ENCODE measurements at regions not wholly inside any gene's neighbourhood (a gene's known extent, or its start where the extent isn't known, plus 50 kb on each side); places are given as distances from the start of the nearest gene placed in this dataset.

DNA sequence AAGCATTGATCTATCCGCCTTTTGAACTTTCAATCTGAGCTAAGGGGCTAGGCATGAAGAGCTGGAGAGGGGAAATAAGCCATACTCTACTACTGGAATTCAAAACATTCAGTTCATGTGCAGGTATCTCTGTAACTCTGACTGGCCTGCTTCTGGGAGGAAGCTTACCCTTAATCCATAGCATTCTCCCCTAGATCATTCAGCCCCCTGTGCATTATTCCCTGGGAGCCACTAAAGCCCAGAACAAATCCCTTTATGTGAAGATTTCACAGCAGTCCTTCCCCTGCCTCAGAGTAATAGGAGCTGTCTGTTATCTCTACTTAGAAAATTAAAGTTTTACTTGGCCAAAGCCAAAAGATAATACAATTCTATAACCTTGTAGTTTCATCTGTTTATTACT, 300.7 kb downstream of the SEC16B start:
- in situ Hi-C loops (cut with HindIII; ENCODE audit: extremely low pct_ligation_motif_present, low pct_unique_long_range_greater_than_20kb) (no loop called here), intact Hi-C loops (cut with micrococcal nuclease; ENCODE audit: unreplicated experiment) (no loop called here)
- Histone ChIP-seq H3K9ac (ENCODE audit: insufficient read depth, low read depth, low read length) (no peak overlapping the region), H2AFZ (ENCODE audit: low read length) (no peak overlapping the region), H3K36me3 (replicated peaks in 1 of 2; ENCODE audit: control insufficient read depth in 1 of 2, insufficient read depth in 2 of 2, low read length in 2 of 2) (no peaks in the 10 kb centered on the region), H3K27me3 (ENCODE audit: control insufficient read depth in 1 of 2, insufficient read depth in 2 of 2, low read length in 2 of 2) (no peaks in the 10 kb centered on the region), H3K9me3 (ENCODE audit: low read length) (no peaks in the 10 kb centered on the region), H4K20me1 (ENCODE audit: insufficient read depth, low read length) (no peaks in the 10 kb centered on the region), H3K4me1 (ENCODE audit: insufficient read depth, low read length) (no peaks in the 10 kb centered on the region), H3K79me2 (ENCODE audit: insufficient read depth, low read length) (no peaks in the 10 kb centered on the region), H3K4me2 (ENCODE audit: low read depth, low read length) (no peak overlapping the region), H3K4me3 (replicated peaks in 1 of 3; ENCODE audit: insufficient read depth in 1 of 3, low read depth in 2 of 3, low read length in 3 of 3) (no peak overlapping the region), H3K27ac (ENCODE audit: extremely low read length, insufficient read depth, low read length) (no peak overlapping the region)
- no peak for FAIRE-seq
- ATAC-seq = no peak
- CTCF ChIA-PET (ENCODE audit: low intra/inter-chr PET ratio, low total read pairs) = no interaction called here
- no TSS peak for BruUV-seq (replicated peaks)
- no peak for TF ChIP-seq RNF219 (CRISPR knock-in tag; IDR thresholded peaks at IDR 0.05)
- no peak for TF ChIP-seq ZNF180 (CRISPR knock-in tag; IDR thresholded peaks at IDR 0.05; ENCODE audit: borderline replicate concordance, low read depth)
- no peak for TF ChIP-seq ZNF546 (CRISPR knock-in tag; conservative IDR thresholded peaks at IDR 0.05)
- TF ChIP-seq, protein P1, sequence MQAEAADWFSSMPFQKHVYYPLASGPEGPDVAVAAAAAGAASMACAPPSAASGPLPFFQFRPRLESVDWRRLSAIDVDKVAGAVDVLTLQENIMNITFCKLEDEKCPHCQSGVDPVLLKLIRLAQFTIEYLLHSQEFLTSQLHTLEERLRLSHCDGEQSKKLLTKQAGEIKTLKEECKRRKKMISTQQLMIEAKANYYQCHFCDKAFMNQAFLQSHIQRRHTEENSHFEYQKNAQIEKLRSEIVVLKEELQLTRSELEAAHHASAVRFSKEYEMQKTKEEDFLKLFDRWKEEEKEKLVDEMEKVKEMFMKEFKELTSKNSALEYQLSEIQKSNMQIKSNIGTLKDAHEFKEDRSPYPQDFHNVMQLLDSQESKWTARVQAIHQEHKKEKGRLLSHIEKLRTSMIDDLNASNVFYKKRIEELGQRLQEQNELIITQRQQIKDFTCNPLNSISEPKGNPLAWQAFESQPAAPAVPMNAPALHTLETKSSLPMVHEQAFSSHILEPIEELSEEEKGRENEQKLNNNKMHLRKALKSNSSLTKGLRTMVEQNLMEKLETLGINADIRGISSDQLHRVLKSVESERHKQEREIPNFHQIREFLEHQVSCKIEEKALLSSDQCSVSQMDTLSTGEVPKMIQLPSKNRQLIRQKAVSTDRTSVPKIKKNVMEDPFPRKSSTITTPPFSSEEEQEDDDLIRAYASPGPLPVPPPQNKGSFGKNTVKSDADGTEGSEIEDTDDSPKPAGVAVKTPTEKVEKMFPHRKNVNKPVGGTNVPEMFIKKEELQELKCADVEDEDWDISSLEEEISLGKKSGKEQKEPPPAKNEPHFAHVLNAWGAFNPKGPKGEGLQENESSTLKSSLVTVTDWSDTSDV (CRISPR knock-in tag; IDR thresholded peaks at IDR 0.05) = no peak
- no peak for TF ChIP-seq ZBTB14 (CRISPR knock-in tag; IDR thresholded peaks at IDR 0.05)
- TF ChIP-seq NR2C2 (CRISPR knock-in tag; IDR thresholded peaks at IDR 0.05; ENCODE audit: borderline replicate concordance) = no peak
- TF ChIP-seq ZNF3 (CRISPR knock-in tag; IDR thresholded peaks at IDR 0.05) = no peak
- DNase-seq (ENCODE audit: low spot score) = no peak
- POLR2A ChIA-PET = no interaction called here
- WGBS (ENCODE audit: low lambda C conversion rate) = 9% methylated on average over 1 of the region's 1 CpG

All from HepG2 (cell line).